ENCODE measurements at regions not wholly inside any gene's neighbourhood (a gene's known extent, or its start where the extent isn't known, plus 50 kb on each side); places are given as distances from the start of the nearest gene placed in this dataset.
"Not testable (repeated sequence)": the region's sequence is repeated elsewhere in the genome, so short reads cannot be mapped to it uniquely, and the experiment has no call there.

DNA sequence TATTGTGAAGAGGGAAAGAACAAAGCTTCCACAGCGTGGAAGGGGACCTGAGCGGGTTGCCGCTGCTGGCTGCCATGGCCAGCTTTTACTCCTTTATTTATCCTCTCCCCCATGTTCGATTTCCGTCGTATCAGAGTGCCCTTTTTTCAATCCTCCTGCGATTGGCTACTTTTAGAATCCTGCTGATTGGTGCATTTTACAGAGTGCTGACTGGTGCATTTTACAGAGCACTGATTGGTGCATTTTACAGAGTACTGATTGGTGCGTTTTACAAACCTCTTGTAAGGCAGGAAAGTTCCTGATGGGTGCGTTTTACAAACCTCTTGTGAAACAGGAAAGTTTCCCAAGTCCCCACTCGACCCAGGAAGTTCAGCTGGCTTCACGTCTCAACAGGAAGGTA is 381.7 kb upstream of the ATP10A start:
- not testable (repeated sequence) for DNase-seq, ATAC-seq, H3K27ac Mint-ChIP-seq, H3K27me3 Mint-ChIP-seq, H3K4me1 Mint-ChIP-seq, H3K4me3 Mint-ChIP-seq
- peaks cover 9 to 20% of the 10 kb centered on the region in 2 donors for H3K9me3 Mint-ChIP-seq

DNA sequence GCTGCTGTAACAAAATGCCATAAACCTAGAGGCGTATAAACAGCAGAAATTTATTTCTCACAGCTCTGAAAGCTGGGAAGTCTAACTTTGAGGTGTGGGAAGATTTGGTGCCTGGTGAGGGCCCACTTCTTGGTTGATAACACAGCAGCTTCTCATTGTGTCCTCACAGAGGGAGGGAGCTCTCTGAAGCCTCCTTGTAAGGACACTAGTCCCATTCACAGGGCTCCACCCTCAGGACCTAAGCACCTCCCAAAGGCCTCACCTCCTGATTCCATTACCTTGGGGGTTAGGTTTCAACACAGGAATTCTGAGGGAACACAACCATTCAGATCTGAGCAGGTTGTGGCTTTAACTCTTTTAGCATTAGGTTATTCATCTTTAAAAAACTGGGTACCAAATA is 380.3 kb upstream of the ATP10A start:
- peaks cover 3 to 20% of the 10 kb centered on the region in 2 donors for H3K9me3 Mint-ChIP-seq
- H3K4me3 Mint-ChIP-seq = no peak overlapping the region
- ATAC-seq (no peak), DNase-seq (no peak)
- no peaks in the 10 kb centered on the region for H3K4me1 Mint-ChIP-seq
- H3K27ac Mint-ChIP-seq = no peak overlapping the region
- no peaks in the 10 kb centered on the region for H3K27me3 Mint-ChIP-seq

DNA sequence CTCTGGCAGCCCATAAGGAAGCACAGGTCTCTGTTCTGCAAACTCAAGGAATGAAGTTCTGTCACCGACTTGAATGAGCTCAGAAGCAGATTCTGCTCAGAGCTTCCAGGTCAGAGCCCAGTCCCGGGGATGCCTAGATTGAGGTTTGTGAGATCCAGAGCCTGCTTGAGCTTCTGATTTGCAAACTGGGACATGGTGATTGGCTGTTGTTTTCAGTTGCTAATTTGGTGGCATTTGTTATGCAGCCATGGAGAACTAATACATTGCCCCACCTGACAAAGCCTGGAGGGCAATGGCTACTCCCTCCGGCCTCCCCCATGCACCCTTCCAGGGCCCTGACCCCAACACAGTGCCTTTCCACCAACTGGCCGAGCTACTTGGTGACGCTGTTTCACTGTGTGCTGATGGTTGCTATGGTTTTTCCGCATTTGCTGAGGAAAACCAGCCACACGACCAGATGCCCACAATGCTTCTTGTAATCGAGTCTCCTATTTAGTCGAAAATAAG is 379.5 kb upstream of the ATP10A start:
- H3K9me3 Mint-ChIP-seq = peaks cover 3 to 20% of the 10 kb centered on the region in 2 donors
- no peak overlapping the region for H3K4me3 Mint-ChIP-seq
- peaks cover under 1% of the 10 kb centered on the region for H3K27me3 Mint-ChIP-seq
- H3K27ac Mint-ChIP-seq = no peak overlapping the region
- ATAC-seq (no peak), DNase-seq (no peak)
- no peaks in the 10 kb centered on the region for H3K4me1 Mint-ChIP-seq

DNA sequence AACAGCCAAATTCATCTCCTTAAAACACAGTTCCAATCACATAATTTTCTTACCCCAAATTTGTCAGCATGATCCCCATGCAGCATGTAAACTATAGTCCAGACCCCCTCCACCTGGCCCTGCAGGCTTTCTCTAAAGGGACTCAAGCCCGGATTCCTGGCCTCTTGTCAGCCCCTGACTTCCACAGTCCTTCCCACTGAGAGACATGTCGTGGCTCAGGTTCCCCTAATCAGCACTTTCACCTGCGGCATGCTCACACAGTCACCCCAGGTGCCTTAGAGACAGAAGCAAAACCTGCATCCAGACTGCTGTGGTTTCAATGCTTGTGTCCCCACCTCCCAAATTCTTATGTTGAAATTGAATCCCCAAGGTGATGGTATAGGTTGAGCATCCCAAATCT is 372.7 kb upstream of the ATP10A start:
- Mint-ChIP-seq H3K27ac (no peak overlapping the region), H3K4me1 (no peaks in the 10 kb centered on the region), H3K9me3 (no peaks in the 10 kb centered on the region), H3K4me3 (no peak overlapping the region), H3K27me3 (peaks cover 24% of the 10 kb centered on the region)
- DNase-seq (no peak), ATAC-seq (no peak)

DNA sequence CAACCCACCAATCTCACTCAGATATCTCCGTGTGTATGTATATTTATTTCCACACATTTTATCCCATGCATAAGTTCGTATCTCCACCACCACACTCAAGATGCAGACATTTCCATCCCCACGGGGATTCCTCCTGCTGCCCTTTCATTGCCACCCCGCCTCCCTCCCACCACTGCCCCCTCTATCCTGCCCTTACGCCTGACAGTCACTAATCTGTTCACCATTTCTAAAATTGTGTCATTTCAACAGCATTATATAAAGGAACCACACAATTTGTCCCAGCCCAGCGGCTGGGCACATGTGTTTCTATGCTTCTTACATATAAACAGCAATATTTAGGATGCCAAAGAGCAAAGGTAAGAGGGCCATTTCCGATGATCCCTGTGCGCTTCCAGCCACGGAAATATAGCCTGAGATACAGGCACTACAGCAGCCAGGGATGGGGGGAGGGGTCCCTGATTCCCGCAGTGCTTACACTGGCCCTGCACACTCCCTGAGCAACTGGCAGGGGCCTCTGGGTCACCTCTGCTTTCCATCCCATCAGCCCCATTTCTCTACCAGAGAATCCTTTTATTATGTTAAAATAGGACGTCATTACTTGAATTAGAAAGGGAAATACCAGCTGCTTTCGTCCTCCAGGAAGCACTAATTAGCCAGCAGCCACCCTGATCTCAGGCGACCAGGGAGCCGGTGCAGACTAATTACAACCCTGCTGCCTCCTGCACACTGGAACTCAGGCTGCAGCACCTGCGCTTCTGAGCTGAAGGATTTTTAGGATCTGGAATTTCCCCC is 372.0 kb upstream of the ATP10A start:
- ATAC-seq = no peak
- H3K27ac Mint-ChIP-seq = no peak overlapping the region

DNA sequence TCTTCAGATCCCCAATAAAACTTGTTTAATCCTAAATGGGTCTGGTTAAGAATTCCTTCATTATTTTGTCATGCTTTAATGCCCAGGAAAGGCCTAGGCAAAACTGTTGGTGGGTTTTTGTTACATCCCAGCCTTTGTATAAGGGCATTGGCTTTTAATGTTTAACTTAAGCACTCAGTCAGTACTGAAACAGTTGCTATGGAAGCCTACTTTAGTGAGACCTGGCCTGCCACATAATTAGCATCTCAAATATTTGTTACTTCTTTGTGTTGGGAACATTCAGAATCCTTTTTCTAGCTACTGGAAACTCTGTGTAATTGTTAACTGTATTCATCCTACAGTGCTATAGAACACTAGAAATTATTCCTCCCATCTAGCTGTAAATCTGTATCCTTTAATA is 369.6 kb upstream of the ATP10A start:
- DNase-seq (no peak), ATAC-seq (no peak)
- H3K4me1 Mint-ChIP-seq = no peaks in the 10 kb centered on the region
- H3K27me3 Mint-ChIP-seq = peaks cover 31% of the 10 kb centered on the region
- no peak overlapping the region for H3K27ac Mint-ChIP-seq
- H3K4me3 Mint-ChIP-seq = no peak overlapping the region
- peaks cover 1 to 13% of the 10 kb centered on the region in 2 donors for H3K9me3 Mint-ChIP-seq

More for the DNA sequence above, 372.0 kb upstream of the ATP10A start:
- Mint-ChIP-seq H3K4me3 (no peak overlapping the region), H3K27me3 (peaks cover 24% of the 10 kb centered on the region), H3K4me1 (no peaks in the 10 kb centered on the region), H3K9me3 (no peaks in the 10 kb centered on the region)
- no peak for DNase-seq

DNA sequence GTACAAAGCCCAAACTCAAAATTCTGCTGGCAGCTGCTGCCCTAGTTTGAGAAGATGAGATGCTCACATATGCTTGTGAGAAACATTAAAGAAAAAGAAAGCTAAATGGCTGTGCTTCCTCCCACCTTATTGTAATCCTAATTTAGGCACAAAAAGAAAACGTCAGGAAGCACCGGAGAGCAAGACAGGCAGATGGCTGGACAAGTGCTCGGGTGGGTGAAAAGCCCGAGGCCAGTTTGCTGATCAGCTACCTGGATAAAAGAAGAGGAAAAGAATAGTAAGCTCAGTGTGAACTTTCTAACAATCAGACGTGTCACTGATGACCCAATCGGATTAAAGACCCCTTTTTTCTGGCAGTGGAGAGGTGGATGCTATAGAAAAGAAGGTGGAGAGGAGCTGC is 368.0 kb upstream of the ATP10A start:
- H3K4me3 Mint-ChIP-seq = no peak overlapping the region
- H3K27me3 Mint-ChIP-seq = peaks cover 32% of the 10 kb centered on the region
- ATAC-seq (no peak), DNase-seq (no peak)
- no peak overlapping the region for H3K27ac Mint-ChIP-seq
- peaks cover 10 to 24% of the 10 kb centered on the region in 2 donors for H3K9me3 Mint-ChIP-seq
- no peaks in the 10 kb centered on the region for H3K4me1 Mint-ChIP-seq

DNA sequence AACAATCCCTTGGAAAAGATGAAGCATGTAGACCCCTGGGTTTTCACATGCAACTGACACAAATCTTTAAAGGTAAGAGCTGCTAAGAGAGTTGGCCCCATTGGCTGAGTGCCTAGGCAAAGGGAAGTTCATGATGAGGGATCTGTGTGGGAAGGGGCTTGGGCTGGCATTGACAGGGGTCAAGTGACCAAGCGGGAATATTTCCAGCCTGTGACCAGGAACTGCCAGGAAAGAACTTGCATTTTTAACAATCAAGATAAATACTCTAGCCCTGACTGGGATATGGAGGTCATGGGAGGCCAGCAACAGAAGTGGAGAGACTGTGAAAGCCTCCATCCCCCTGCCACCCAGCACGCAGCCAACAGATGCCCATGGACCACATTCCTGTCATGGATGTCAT is 361.1 kb upstream of the ATP10A start:
- ATAC-seq (no peak), DNase-seq (no peak)
- H3K27ac Mint-ChIP-seq = no peak overlapping the region
- no peaks in the 10 kb centered on the region for H3K4me1 Mint-ChIP-seq
- H3K27me3 Mint-ChIP-seq = peaks cover 9% of the 10 kb centered on the region
- no peak overlapping the region for H3K4me3 Mint-ChIP-seq
- peaks cover 15 to 17% of the 10 kb centered on the region in 2 donors for H3K9me3 Mint-ChIP-seq

DNA sequence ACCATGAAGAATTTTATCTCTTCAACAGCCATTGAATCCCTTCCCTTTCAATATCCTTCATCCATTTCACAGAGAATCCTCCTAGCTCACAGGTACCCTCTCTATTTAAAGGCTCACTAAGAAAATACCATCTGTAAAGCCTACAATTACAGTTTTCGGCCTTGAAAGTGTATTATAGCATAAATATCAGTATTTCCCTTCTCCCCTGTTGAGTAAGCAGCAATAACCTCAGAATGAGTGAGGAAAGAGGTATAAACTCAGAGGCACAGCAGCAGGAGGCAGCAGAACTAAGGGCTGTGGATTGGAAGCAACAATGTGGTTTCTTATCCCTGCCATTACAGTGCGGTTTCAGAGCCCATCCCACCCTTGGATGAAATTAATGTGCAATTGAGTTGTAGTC is 360.6 kb upstream of the ATP10A start:
- Mint-ChIP-seq H3K4me3 (no peak overlapping the region), H3K4me1 (no peaks in the 10 kb centered on the region), H3K9me3 (peaks cover 15 to 16% of the 10 kb centered on the region in 2 donors), H3K27me3 (peaks cover 8% of the 10 kb centered on the region), H3K27ac (no peak overlapping the region)
- ATAC-seq = no peak
- no peak for DNase-seq

DNA sequence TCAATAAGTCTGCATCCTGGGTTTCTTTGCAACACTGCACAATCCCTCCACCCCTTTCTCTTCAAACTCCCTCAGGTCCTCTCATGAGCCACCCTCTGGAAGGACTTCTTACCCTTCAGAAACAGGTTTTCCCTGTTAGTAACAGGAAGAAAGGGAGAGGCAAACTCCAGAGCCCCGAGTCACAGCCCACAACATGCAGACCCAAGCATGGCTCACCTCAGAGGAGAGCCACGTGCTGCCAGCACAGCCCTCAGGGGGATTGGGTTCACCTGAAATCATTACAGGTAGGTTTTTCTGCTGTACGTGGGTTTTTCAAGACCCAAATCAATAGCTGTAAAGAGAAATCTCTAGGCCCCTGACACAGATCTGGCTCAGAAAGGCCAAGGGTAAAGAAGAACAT is 359.7 kb upstream of the ATP10A start:
- no peak for DNase-seq
- Mint-ChIP-seq H3K4me1 (no peaks in the 10 kb centered on the region), H3K9me3 (peaks cover 11 to 15% of the 10 kb centered on the region in 2 donors), H3K27me3 (peaks cover 8% of the 10 kb centered on the region), H3K27ac (no peak overlapping the region), H3K4me3 (no peak overlapping the region)
- ATAC-seq = no peak

DNA sequence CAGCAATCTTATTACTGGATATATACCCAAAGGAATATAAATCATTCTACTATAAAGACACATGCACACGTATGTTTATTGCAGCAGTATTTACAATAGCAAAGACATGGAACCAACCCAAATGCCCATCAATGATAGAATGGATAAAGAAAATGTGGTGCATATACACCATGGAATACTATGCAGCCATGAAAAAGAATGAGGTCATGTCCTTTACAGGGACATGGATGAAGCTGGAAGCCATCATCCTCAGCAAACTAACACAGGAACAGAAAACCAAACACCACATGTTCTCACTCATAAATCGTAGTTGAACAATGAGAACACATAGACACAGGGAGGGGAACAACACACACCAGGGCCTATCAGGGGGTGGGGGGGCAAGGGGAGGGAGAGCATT is 353.9 kb upstream of the ATP10A start:
- ATAC-seq, DNase-seq, H3K9me3 Mint-ChIP-seq, H3K4me3 Mint-ChIP-seq, H3K27me3 Mint-ChIP-seq, H3K4me1 Mint-ChIP-seq, H3K27ac Mint-ChIP-seq: not testable (repeated sequence)

DNA sequence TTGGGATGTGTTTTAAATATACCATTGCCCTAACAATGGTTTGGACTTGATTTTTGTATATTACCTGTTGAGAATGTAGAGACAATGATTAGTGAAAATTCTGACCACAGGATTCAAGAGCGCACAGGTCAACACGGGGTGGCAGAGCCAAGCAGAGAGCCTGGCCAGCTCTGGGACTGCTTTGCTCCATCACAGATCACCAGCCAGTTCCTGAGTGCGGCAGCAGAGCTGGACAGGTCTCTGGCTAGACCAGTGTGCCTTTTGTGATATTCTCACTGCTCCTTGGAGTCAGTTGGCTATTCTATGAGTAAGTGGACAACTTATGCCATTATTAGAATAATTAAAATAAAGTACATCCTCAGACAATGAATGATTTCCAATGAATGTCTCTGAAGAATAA is 351.2 kb upstream of the ATP10A start:
- DNase-seq (no peak), ATAC-seq (no peak)
- Mint-ChIP-seq H3K9me3 (no peaks in the 10 kb centered on the region), H3K27me3 (no peaks in the 10 kb centered on the region), H3K4me1 (no peaks in the 10 kb centered on the region), H3K4me3 (no peak overlapping the region), H3K27ac (no peak overlapping the region)

DNA sequence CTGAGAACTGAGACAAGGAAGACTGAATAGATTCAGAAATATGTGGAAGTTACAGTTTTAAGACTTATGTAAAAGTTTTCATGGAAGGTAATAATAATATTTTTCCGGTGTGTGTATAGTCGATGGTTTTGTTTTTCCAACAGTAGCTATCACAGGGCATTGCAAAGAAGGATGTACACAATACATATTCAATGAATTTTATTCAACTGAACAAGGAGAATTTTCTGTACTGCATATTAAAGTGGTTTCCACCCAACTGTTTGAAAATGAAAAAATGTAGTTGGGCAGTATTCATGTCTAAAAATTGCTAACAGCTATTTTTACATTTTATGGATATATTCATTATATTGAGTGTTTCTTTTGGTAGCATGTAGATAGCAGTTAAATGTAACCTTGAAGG is 350.3 kb upstream of the ATP10A start:
- no peak overlapping the region for H3K4me3 Mint-ChIP-seq
- ATAC-seq = no peak
- no peak overlapping the region for H3K27ac Mint-ChIP-seq
- H3K4me1 Mint-ChIP-seq = no peaks in the 10 kb centered on the region
- H3K9me3 Mint-ChIP-seq = no peaks in the 10 kb centered on the region
- no peaks in the 10 kb centered on the region for H3K27me3 Mint-ChIP-seq
- DNase-seq = no peak

DNA sequence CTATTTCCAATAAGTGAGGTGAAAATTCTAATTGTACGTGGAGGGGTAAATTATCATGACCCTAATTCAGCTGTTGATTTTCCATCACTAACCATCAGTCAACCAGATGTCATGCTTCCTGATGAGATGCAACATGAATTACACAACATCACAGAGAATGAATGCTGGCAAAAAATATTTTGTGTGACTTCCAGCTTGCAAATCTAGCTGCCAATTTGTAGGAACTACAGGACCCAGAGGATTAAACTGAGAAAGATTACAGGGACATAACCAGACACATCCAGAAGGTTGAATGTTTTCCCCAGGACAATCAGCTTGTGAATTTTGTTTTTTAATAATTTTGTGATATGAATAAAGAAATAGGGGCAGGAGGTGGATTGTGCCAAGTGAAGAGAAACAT is 349.0 kb upstream of the ATP10A start:
- H3K9me3 Mint-ChIP-seq = no peaks in the 10 kb centered on the region
- no peak overlapping the region for H3K27ac Mint-ChIP-seq
- no peak for DNase-seq
- ATAC-seq = no peak
- H3K4me3 Mint-ChIP-seq = no peak overlapping the region
- no peaks in the 10 kb centered on the region for H3K4me1 Mint-ChIP-seq
- H3K27me3 Mint-ChIP-seq = no peaks in the 10 kb centered on the region

DNA sequence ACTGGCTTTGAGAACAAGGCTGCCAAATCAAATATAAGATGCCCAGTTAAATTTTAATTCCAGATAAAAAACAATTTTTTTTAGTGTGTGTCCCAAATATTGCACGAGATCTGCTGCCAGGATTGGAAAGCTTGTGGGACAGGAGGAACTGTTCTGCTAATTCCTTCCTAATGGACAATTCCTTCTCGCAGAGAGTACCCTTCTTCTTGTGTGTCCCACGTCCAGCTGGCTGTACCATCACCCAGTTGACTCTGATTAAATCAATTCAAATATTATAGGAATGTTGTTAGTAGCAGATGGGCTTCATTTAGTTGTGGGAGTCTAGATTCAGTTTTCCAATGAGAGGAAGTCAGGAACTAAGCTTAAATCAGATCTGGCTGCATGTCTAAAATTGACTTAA is 347.9 kb upstream of the ATP10A start:
- Mint-ChIP-seq H3K9me3 (no peaks in the 10 kb centered on the region), H3K4me3 (no peak overlapping the region), H3K4me1 (no peaks in the 10 kb centered on the region), H3K27me3 (no peaks in the 10 kb centered on the region), H3K27ac (no peak overlapping the region)
- ATAC-seq (no peak), DNase-seq (no peak)

DNA sequence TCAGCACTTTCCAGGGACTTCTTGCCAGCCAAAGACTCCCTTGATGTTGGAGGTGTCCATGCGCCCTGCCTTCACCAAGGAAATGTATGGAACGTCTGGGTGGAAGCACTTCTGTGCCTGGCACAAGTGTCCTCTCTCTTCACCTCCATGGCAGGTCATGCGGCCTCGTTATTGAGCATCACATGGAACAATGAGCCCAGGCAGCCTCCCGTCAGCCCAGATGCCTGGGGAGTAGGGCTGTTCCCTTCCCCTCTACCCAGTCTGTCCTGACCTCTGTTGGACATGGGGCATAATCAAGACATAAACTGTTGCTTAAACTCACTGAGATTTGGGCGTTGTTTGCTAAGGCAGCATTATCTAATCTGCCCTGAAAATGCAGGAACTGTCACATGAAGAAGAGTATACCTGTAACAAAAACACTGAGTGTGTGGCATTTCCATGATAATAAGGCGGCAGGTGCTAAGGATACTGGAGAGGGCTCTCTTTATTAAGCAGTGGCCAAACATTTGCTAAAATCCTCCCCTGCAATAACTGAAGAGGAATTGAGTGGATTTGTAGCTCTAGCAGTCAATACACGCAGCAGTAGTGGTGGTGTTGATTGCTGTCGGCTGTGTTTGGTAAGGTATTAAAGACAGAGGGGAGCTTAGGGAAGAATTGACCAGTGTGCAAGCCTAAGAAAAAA is 338.2 kb upstream of the ATP10A start:
- no peak overlapping the region for H3K4me3 Mint-ChIP-seq
- DNase-seq = no peak
- H3K27ac Mint-ChIP-seq = no peak overlapping the region
- H3K27me3 Mint-ChIP-seq = no peaks in the 10 kb centered on the region
- H3K9me3 Mint-ChIP-seq = no peaks in the 10 kb centered on the region
- no peaks in the 10 kb centered on the region for H3K4me1 Mint-ChIP-seq
- no peak for ATAC-seq
